ENCODE measurements at regions not wholly inside any gene's neighbourhood (a gene's known extent, or its start where the extent isn't known, plus 50 kb on each side); places are given as distances from the start of the nearest gene placed in this dataset.

DNA sequence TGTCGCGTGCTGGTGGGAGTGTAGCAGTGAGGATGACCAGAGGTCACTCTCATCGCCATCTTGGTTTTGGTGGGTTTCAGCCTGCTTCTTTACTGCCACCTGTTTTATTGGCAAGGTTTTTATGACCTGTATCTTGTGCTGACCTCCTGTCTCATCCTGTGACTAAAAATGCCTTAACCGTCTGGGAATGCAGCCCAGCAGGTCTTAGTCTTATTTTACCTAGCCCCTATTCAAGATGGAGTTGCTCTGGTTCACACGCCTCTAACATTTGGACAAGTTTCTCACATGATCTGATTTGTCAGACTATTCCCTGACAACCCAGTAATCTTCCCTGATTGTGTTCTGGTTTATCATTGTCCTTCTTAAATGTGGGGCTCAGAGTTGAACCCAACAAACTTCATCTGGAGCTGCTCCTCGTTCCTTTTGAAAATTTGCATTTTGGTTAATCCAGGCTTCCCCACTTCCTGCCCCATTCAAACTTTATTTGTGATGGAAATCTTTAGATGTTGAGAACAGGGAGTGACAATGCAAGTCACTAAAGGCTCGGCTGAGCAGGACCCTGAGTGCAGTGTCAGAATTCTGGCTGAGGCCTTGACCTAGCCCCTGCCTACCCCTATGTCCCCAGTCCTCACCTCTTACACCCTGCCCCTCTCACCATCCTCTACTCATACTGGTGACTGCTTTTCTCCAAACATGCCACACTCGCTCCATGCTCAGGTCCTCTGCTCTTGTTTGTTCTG is 226.8 kb downstream of the STIM2 start:
- TF ChIP-seq, protein P1, sequence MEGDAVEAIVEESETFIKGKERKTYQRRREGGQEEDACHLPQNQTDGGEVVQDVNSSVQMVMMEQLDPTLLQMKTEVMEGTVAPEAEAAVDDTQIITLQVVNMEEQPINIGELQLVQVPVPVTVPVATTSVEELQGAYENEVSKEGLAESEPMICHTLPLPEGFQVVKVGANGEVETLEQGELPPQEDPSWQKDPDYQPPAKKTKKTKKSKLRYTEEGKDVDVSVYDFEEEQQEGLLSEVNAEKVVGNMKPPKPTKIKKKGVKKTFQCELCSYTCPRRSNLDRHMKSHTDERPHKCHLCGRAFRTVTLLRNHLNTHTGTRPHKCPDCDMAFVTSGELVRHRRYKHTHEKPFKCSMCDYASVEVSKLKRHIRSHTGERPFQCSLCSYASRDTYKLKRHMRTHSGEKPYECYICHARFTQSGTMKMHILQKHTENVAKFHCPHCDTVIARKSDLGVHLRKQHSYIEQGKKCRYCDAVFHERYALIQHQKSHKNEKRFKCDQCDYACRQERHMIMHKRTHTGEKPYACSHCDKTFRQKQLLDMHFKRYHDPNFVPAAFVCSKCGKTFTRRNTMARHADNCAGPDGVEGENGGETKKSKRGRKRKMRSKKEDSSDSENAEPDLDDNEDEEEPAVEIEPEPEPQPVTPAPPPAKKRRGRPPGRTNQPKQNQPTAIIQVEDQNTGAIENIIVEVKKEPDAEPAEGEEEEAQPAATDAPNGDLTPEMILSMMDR (IDR thresholded peaks at IDR 0.05), result no peak
- TF ChIP-seq POLR2AphosphoS5 (IDR thresholded peaks at IDR 0.05) (no peak), POLR2A (IDR thresholded peaks at IDR 0.05) (no peak), EP300 (IDR thresholded peaks at IDR 0.05) (no peak)
